ENCODE measurements at regions not wholly inside any gene's neighbourhood (a gene's known extent, or its start where the extent isn't known, plus 50 kb on each side); places are given as distances from the start of the nearest gene placed in this dataset.

DNA sequence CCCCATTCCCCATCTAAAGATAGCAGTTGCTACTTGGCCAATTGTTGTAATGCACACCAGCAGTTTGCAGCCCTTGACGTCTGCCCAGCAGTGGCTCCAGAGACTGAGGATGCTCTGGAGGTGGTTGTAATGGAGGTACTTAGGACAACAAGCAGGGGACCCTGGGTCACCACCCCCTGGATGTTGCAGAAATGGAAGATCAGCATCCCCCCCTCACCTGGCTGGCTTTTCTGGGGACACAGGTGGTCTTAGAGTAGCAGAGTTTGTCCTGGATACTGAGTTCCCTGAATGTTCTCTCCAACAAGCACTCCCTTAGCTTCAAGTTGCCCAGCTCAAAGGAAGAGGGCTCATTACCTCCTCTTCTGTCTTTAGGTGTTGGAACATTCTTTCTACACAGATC, 250.5 kb downstream of the AACS start:
- H3K4me1 ChIP-seq (ENCODE audit: control insufficient read depth in 2 of 3, insufficient read depth in 2 of 3, low read depth in 1 of 3, low read length in 3 of 3) = no peaks in the 10 kb centered on the region
- H3K9ac ChIP-seq (ENCODE audit: low read length in 3 of 3) = no peak overlapping the region
- no peak for TF ChIP-seq CTCF (IDR thresholded peaks at IDR 0.05; ENCODE audit: borderline replicate concordance, extremely low read depth, insufficient read depth)
- H3K27ac ChIP-seq (ENCODE audit: low read depth in 2 of 2, low read length in 2 of 2) = no peak overlapping the region
- DNase-seq (no peak), FAIRE-seq (no peak)
- intact Hi-C loops (cut with DNase I) = no loop called here
- no peaks in the 10 kb centered on the region for H3K9me3 ChIP-seq (ENCODE audit: control insufficient read depth in 2 of 3, insufficient read depth in 1 of 3, low read length in 3 of 3)
- H3K4me3 ChIP-seq (ENCODE audit: low read length in 3 of 3) = no peak overlapping the region
- no peaks in the 10 kb centered on the region for H3K27me3 ChIP-seq (ENCODE audit: control insufficient read depth, insufficient read depth, low read length)
- H3K36me3 ChIP-seq (ENCODE audit: control insufficient read depth in 2 of 3, insufficient read depth in 3 of 3, low read length in 3 of 3) = no peaks in the 10 kb centered on the region

GRCh38 chr12:125320177-125320576, 254.9 kb downstream of the AACS start:
- intact Hi-C loops (cut with DNase I) = no loop called here
- no peaks in the 10 kb centered on the region for H3K36me3 ChIP-seq (ENCODE audit: control insufficient read depth in 2 of 3, insufficient read depth in 3 of 3, low read length in 3 of 3)
- TF ChIP-seq CTCF (IDR thresholded peaks at IDR 0.05; ENCODE audit: borderline replicate concordance, extremely low read depth, insufficient read depth) = no peak

DNA sequence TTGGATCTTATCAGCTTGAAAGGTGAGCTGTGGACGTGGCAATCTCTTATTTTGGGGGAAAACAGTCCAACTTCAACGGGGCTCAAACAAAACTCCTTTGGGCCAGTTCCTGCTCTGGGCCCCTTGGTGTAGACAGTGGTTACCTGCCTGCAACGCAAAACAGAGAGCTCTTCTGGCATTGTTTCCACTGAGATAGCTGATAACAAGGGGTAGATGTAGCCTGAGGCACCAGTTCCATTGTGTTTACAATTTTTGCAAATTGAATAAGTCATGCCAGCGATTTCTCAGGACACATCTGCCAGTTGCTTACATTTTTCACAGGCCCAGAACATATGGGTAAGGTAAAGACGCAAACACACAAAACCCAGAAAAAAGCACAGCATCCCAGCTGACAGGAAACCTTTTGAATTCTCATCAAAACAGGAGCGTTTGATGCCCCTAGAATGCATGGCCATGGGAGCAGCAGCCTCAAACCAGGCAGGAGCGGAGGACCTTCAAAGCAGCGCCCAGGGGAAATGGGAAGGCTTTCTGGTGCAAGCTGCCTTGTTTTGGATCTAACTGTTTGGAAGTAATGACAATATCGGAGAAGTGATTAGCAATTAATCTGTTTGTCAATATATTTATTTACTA, 259.7 kb downstream of the AACS start:
- peaks cover 0 to 3% (median 0%) of the 10 kb centered on the region in 3 donors for H3K9me3 ChIP-seq (ENCODE audit: control insufficient read depth in 2 of 3, insufficient read depth in 1 of 3, low read length in 3 of 3)
- DNase-seq = no peak
- H3K9ac ChIP-seq (ENCODE audit: low read length in 3 of 3) = no peak overlapping the region
- no peak overlapping the region for H3K4me3 ChIP-seq (ENCODE audit: low read length in 3 of 3)
- FAIRE-seq = no peak
- no peaks in the 10 kb centered on the region for H3K36me3 ChIP-seq (ENCODE audit: control insufficient read depth in 2 of 3, insufficient read depth in 3 of 3, low read length in 3 of 3)
- peaks cover 2% of the 10 kb centered on the region for H3K27me3 ChIP-seq (ENCODE audit: control insufficient read depth, insufficient read depth, low read length)
- H3K4me1 ChIP-seq (ENCODE audit: control insufficient read depth in 2 of 3, insufficient read depth in 2 of 3, low read depth in 1 of 3, low read length in 3 of 3) = no peaks in the 10 kb centered on the region
- no peak for TF ChIP-seq CTCF (IDR thresholded peaks at IDR 0.05; ENCODE audit: borderline replicate concordance, extremely low read depth, insufficient read depth)
- no peak overlapping the region for H3K27ac ChIP-seq (ENCODE audit: low read depth in 2 of 2, low read length in 2 of 2)
- intact Hi-C loops (cut with DNase I) = no loop called here

More at GRCh38 chr12:125320177-125320576, 254.9 kb downstream of the AACS start:
- no peak for DNase-seq
- Histone ChIP-seq H3K9me3 (ENCODE audit: control insufficient read depth in 2 of 3, insufficient read depth in 1 of 3, low read length in 3 of 3) (no peaks in the 10 kb centered on the region), H3K27ac (ENCODE audit: low read depth in 2 of 2, low read length in 2 of 2) (no peak overlapping the region), H3K9ac (ENCODE audit: low read length in 3 of 3) (no peak overlapping the region), H3K27me3 (ENCODE audit: control insufficient read depth, insufficient read depth, low read length) (no peaks in the 10 kb centered on the region), H3K4me3 (ENCODE audit: low read length in 3 of 3) (no peak overlapping the region), H3K4me1 (ENCODE audit: control insufficient read depth in 2 of 3, insufficient read depth in 2 of 3, low read depth in 1 of 3, low read length in 3 of 3) (no peaks in the 10 kb centered on the region)
- no peak for FAIRE-seq
